ENCODE measurements at regions not wholly inside any gene's neighbourhood (a gene's known extent, or its start where the extent isn't known, plus 50 kb on each side); places are given as distances from the start of the nearest gene placed in this dataset.

DNA sequence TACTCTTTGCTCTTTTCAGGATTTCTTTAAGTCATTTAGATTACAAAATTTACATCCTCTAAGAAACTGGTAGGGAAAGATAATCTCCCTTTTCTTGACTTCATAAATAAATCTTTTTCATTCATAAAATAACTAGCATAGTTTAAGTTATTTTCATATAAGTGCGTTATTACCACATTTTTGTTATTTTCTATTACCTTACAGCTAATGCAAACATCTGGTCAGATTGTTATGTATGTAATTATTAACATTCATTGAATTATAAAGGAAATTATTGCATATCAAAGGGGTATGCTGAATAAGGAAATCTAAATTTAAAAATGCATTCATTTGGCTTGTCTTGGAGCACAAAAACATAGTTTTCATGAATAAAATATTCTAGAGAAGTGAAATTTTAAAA is 55.3 kb upstream of the SLITRK1 start:
- in situ Hi-C loops (cut with HindIII; ENCODE audit: low sequenced_read_pairs): no loop called here

DNA sequence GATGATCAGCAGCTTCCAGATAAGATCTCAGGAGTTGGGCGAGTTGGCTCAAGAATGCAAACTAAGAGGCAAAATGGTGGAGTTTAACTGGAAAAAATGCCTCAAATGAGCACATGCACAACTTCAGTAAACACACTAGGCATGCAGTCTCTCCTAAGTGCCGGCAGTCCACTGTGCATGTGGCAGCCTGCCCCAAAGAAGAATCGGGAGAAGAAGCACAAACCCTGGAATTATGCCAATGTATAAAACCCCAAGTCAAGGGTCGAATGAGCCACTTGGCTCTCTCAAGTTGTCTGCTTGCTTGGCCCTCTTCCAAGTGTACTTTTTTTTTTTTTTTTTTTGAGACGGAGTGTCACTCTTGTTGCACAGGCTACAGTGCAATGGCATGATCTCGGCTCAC is 53.3 kb upstream of the SLITRK1 start:
- in situ Hi-C loops (cut with HindIII; ENCODE audit: low sequenced_read_pairs): no loop called here

Measured in DLD1 (cell line).